ENCODE measurements at regions not wholly inside any gene's neighbourhood (a gene's known extent, or its start where the extent isn't known, plus 50 kb on each side); places are given as distances from the start of the nearest gene placed in this dataset.

DNA sequence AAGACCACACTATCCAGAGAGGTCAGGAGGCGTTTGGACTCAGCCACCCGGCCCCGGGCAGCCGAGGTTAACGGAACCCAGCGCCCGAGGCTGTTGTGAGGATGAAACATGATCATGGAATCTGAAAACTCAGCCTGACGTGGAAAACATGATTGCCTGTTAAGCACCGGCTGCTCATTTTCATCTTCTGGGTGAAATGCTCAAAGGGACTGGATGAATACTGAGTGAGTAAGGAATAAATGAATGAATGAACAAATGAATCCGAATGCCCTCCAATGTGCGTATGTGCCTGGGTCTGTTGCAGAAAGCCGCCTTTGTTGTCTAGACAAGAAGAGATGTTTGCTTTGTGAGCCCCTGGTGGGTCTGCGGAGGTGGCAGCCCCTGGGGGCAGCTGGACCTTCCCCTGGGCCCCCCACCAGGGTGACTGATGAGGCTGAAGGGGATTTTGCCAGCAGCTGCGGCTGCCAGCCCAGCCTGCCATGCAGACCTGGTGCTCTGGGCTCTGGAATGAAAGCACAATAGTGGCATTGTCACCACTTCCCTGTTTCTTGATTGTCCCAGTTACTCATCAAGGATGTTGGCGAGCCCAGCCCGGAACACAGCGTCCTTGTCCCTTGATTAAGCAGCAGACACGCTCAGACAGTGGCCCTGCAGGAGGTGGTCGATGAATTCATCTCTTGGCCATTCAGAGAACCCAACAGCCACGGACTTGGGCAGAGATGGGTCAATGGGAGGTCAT is 211.1 kb downstream of the ANKRD60 start:
- H3K27ac ChIP-seq (ENCODE audit: insufficient read depth, low read length, poor library complexity, severe bottlenecking) = no peak overlapping the region
- DNase-seq = no peak
- Mint-ChIP-seq H3K27me3 (peaks cover 22% of the 10 kb centered on the region), H3K27ac (no peak overlapping the region), H3K36me3 (no peaks in the 10 kb centered on the region), H3K4me1 (peaks cover 0 to 4% (median 2%) of the 10 kb centered on the region in 4 donors), H3K9me3 (peaks cover 0 to 2% (median 0%) of the 10 kb centered on the region in 7 donors), H3K4me3 (no peak overlapping the region)
- no peaks in the 10 kb centered on the region for H3K27me3 ChIP-seq (ENCODE audit: control insufficient read depth, insufficient read depth, low read length)
- H3K36me3 ChIP-seq (ENCODE audit: control insufficient read depth, insufficient read depth, low read length) = no peaks in the 10 kb centered on the region
- H3K9me3 ChIP-seq (ENCODE audit: control insufficient read depth in 2 of 2, low read length in 2 of 2) = no peaks in the 10 kb centered on the region
- H3K4me1 ChIP-seq (ENCODE audit: control insufficient read depth, insufficient read depth, low read length, poor library complexity, severe bottlenecking) = no peaks in the 10 kb centered on the region
- ATAC-seq (ENCODE audit: low read depth in 2 of 2) = no peak
- no peak overlapping the region for H3K4me3 ChIP-seq (ENCODE audit: low read depth, low read length)

DNA sequence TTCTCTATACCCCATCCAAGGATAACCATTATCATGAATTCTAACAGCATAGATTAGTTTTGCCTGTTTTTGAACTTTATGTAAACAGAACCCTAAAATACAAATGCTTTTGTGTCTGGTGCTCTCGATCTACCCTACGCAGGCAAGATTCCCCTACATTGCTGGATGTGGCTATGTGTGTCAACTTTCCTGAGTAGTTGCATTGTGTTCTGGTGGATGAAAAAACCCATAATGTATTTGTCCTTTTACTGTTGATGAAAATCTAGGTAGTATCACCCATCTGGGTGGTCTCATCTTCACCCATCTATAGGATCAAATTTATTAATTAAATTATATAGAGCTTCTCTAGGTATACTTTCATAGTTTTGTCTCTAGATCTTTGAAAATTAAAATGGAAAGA is 211.7 kb downstream of the ANKRD60 start:
- H3K4me3 ChIP-seq (ENCODE audit: low read depth, low read length) = no peak overlapping the region
- no peaks in the 10 kb centered on the region for H3K36me3 ChIP-seq (ENCODE audit: control insufficient read depth, insufficient read depth, low read length)
- no peaks in the 10 kb centered on the region for H3K27me3 ChIP-seq (ENCODE audit: control insufficient read depth, insufficient read depth, low read length)
- no peak for ATAC-seq (ENCODE audit: low read depth in 2 of 2)
- Mint-ChIP-seq H3K9me3 (peaks cover 0 to 2% (median 0%) of the 10 kb centered on the region in 7 donors), H3K27ac (no peak overlapping the region), H3K27me3 (peaks cover 22% of the 10 kb centered on the region), H3K4me3 (no peak overlapping the region), H3K4me1 (peaks cover 0 to 4% (median 2%) of the 10 kb centered on the region in 4 donors), H3K36me3 (no peaks in the 10 kb centered on the region)
- no peak for DNase-seq
- no peak overlapping the region for H3K27ac ChIP-seq (ENCODE audit: insufficient read depth, low read length, poor library complexity, severe bottlenecking)
- H3K9me3 ChIP-seq (ENCODE audit: control insufficient read depth in 2 of 2, low read length in 2 of 2) = no peaks in the 10 kb centered on the region
- no peaks in the 10 kb centered on the region for H3K4me1 ChIP-seq (ENCODE audit: control insufficient read depth, insufficient read depth, low read length, poor library complexity, severe bottlenecking)

DNA sequence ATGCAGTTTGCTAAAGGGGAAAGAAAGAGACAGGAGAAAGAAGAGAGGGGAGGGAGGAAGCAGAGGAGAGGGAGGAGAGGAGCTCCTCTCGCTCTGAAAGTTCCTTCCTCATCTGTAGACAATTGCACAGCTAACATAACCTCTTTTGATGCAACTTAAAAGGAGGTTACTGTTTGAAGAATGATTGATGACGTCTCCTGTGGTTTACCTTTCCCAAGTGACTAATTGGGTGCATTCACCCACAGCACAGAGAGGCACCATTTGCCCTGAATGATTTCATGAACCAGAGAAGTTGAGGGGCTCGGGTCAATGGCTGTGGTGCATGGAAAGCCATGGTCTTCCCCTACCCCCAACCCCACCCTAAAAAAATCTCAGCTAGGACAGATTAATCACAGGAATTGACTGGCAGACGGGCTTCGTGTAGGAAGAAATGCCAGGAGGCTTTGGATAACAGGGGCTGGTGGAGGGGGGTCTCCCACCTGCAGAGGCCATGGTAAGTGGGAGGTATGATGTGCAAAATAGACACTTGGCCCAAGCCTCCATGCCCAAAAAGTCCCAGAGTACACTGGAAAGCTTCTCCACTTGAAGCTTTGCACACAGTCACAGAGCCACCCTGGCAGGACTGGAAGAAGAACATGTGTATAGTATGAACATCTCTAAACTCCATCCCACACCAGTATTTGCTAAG is 213.7 kb downstream of the ANKRD60 start:
- ATAC-seq (ENCODE audit: low read depth in 2 of 2) = peak in 1 of 2 donors; percentile 47
- Histone ChIP-seq H3K27me3 (ENCODE audit: control insufficient read depth, insufficient read depth, low read length) (no peaks in the 10 kb centered on the region), H3K36me3 (ENCODE audit: control insufficient read depth, insufficient read depth, low read length) (no peaks in the 10 kb centered on the region), H3K4me1 (ENCODE audit: control insufficient read depth, insufficient read depth, low read length, poor library complexity, severe bottlenecking) (no peaks in the 10 kb centered on the region), H3K4me3 (ENCODE audit: low read depth, low read length) (no peak overlapping the region), H3K9me3 (ENCODE audit: control insufficient read depth in 2 of 2, low read length in 2 of 2) (no peaks in the 10 kb centered on the region), H3K27ac (ENCODE audit: insufficient read depth, low read length, poor library complexity, severe bottlenecking) (no peak overlapping the region)
- peaks cover 0 to 4% (median 2%) of the 10 kb centered on the region in 4 donors for H3K4me1 Mint-ChIP-seq
- peaks cover 0 to 1% (median 0%) of the 10 kb centered on the region in 7 donors for H3K9me3 Mint-ChIP-seq
- H3K27me3 Mint-ChIP-seq = peaks cover 14% of the 10 kb centered on the region
- no peak overlapping the region for H3K4me3 Mint-ChIP-seq
- no peaks in the 10 kb centered on the region for H3K36me3 Mint-ChIP-seq
- H3K27ac Mint-ChIP-seq = no peak overlapping the region
- peak in 2 of 3 donors; percentile 4 to 7 for DNase-seq

DNA sequence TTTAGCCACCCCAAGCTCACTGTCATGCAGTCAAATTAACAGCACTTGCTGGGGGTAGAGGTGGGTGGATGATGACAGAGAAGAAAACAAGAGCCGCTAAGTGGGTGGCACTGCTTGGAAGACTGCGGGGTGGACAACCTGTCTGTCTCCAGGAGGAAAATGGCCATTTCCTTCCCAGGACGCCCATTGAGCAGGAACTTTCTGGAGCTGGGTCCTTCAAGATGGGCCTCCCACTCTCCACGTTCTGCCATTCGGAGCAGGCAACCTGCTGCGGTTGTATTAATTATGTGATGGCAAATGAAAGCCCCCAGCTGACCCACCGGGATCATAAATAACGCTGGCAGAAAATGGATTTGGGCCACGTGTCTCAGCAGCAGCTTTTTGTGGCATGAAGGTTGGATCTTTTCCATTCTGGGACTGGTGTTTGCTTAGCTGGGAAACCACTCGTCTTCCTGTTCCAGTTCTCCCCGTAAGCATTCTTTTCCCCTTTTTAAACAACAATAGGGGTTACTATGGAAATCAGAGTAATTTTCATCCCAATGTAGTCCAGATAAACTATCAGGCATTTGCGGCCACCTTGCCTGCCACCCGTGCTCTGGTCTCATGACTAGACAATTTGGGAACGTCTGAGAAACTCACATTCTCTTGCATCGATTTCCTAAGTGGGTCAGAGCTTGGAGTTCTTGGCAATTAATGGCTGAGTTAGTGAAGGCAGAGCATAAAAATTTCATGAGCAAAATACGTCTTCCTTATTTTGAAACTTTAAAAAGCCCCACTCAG is 215.5 kb downstream of the ANKRD60 start:
- Mint-ChIP-seq H3K36me3 (no peaks in the 10 kb centered on the region), H3K27me3 (peaks cover 14% of the 10 kb centered on the region), H3K4me1 (peaks cover 0 to 4% (median 2%) of the 10 kb centered on the region in 4 donors), H3K4me3 (no peak overlapping the region), H3K9me3 (no peaks in the 10 kb centered on the region), H3K27ac (no peak overlapping the region)
- H3K4me1 ChIP-seq (ENCODE audit: control insufficient read depth, insufficient read depth, low read length, poor library complexity, severe bottlenecking) = no peaks in the 10 kb centered on the region
- DNase-seq = no peak
- no peak for ATAC-seq (ENCODE audit: low read depth in 2 of 2)
- H3K9me3 ChIP-seq (ENCODE audit: control insufficient read depth in 2 of 2, low read length in 2 of 2) = no peaks in the 10 kb centered on the region
- H3K36me3 ChIP-seq (ENCODE audit: control insufficient read depth, insufficient read depth, low read length) = no peaks in the 10 kb centered on the region
- no peak overlapping the region for H3K27ac ChIP-seq (ENCODE audit: insufficient read depth, low read length, poor library complexity, severe bottlenecking)
- no peaks in the 10 kb centered on the region for H3K27me3 ChIP-seq (ENCODE audit: control insufficient read depth, insufficient read depth, low read length)
- no peak overlapping the region for H3K4me3 ChIP-seq (ENCODE audit: low read depth, low read length)

GRCh38 chr20:58011947-58012610 is 216.4 kb downstream of the ANKRD60 start:
- no peak overlapping the region for H3K27ac Mint-ChIP-seq
- Histone ChIP-seq H3K9me3 (ENCODE audit: control insufficient read depth in 2 of 2, low read length in 2 of 2) (no peaks in the 10 kb centered on the region), H3K36me3 (ENCODE audit: control insufficient read depth, insufficient read depth, low read length) (no peaks in the 10 kb centered on the region), H3K27ac (ENCODE audit: insufficient read depth, low read length, poor library complexity, severe bottlenecking) (no peak overlapping the region), H3K4me3 (ENCODE audit: low read depth, low read length) (no peak overlapping the region), H3K4me1 (ENCODE audit: control insufficient read depth, insufficient read depth, low read length, poor library complexity, severe bottlenecking) (no peaks in the 10 kb centered on the region), H3K27me3 (ENCODE audit: control insufficient read depth, insufficient read depth, low read length) (no peaks in the 10 kb centered on the region)
- H3K4me3 Mint-ChIP-seq = no peak overlapping the region
- peaks cover 10% of the 10 kb centered on the region for H3K27me3 Mint-ChIP-seq
- DNase-seq (no peak), ATAC-seq (ENCODE audit: low read depth in 2 of 2) (no peak)
- no peaks in the 10 kb centered on the region for H3K9me3 Mint-ChIP-seq
- H3K4me1 Mint-ChIP-seq = peaks cover 0 to 4% (median 2%) of the 10 kb centered on the region in 4 donors
- H3K36me3 Mint-ChIP-seq = no peaks in the 10 kb centered on the region

DNA sequence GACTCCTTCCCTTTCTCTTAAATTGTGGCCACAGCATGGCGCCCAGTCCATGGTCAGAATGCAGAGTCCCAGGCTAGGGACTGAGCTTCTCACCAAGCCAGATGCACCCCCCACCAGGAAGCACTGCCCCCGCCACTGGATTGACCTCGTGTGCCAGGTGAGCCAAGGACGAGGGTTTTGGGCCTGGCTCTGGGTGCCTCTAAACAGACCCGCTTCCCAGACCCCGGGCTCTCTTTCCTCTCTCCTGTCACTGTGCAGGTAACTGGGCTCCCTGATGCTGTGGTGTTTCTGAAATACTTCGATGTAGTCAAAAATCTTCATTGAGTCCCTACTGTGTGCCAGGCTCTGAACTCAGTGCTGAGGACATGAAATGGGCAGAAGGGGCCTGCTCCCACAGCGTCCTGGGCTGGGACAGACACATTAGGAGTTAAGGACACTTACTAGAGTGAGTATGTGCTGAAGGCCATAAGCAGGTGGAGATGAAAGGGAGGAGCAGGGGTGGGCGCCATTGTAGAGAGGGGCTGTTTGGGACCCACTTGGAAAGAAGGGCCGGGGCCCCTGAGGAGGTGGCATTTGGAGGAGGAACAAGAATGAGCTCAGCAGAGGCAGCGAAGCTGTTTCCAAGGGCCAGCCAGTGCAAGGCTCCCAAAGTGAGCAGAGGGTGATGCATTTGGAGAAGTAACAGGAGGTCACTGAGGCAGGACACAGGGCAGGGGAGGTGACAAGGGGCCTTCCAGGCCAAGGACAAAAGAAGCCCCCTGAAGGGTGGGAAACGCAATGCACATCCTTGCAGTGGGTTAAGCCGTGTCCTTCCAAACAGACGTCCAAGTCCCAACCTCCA is 217.1 kb downstream of the ANKRD60 start:
- H3K27ac Mint-ChIP-seq = no peak overlapping the region
- no peaks in the 10 kb centered on the region for H3K36me3 Mint-ChIP-seq
- DNase-seq = no peak

GRCh38 chr20:58010666-58011065 is 217.8 kb downstream of the ANKRD60 start:
- Histone ChIP-seq H3K4me1 (ENCODE audit: control insufficient read depth, insufficient read depth, low read length, poor library complexity, severe bottlenecking) (no peaks in the 10 kb centered on the region), H3K27me3 (ENCODE audit: control insufficient read depth, insufficient read depth, low read length) (no peaks in the 10 kb centered on the region), H3K27ac (ENCODE audit: insufficient read depth, low read length, poor library complexity, severe bottlenecking) (no peak overlapping the region), H3K36me3 (ENCODE audit: control insufficient read depth, insufficient read depth, low read length) (no peaks in the 10 kb centered on the region), H3K4me3 (ENCODE audit: low read depth, low read length) (no peak overlapping the region), H3K9me3 (ENCODE audit: control insufficient read depth in 2 of 2, low read length in 2 of 2) (no peaks in the 10 kb centered on the region)
- H3K36me3 Mint-ChIP-seq = no peaks in the 10 kb centered on the region
- H3K27me3 Mint-ChIP-seq = peaks cover 4% of the 10 kb centered on the region
- peaks cover 0 to 4% (median 2%) of the 10 kb centered on the region in 4 donors for H3K4me1 Mint-ChIP-seq
- no peak overlapping the region for H3K27ac Mint-ChIP-seq
- H3K9me3 Mint-ChIP-seq = peaks cover 0 to 2% (median 0%) of the 10 kb centered on the region in 7 donors
- H3K4me3 Mint-ChIP-seq = no peak overlapping the region
- no peak for DNase-seq
- no peak for ATAC-seq (ENCODE audit: low read depth in 2 of 2)

More for the DNA sequence above, 217.1 kb downstream of the ANKRD60 start:
- Histone ChIP-seq H3K27ac (ENCODE audit: insufficient read depth, low read length, poor library complexity, severe bottlenecking) (no peak overlapping the region), H3K9me3 (ENCODE audit: control insufficient read depth in 2 of 2, low read length in 2 of 2) (no peaks in the 10 kb centered on the region), H3K4me1 (ENCODE audit: control insufficient read depth, insufficient read depth, low read length, poor library complexity, severe bottlenecking) (no peaks in the 10 kb centered on the region), H3K27me3 (ENCODE audit: control insufficient read depth, insufficient read depth, low read length) (no peaks in the 10 kb centered on the region), H3K4me3 (ENCODE audit: low read depth, low read length) (no peak overlapping the region), H3K36me3 (ENCODE audit: control insufficient read depth, insufficient read depth, low read length) (no peaks in the 10 kb centered on the region)
- Mint-ChIP-seq H3K4me1 (peaks cover 0 to 4% (median 2%) of the 10 kb centered on the region in 4 donors), H3K27me3 (peaks cover 5% of the 10 kb centered on the region), H3K4me3 (no peak overlapping the region), H3K9me3 (peaks cover 0 to 2% (median 0%) of the 10 kb centered on the region in 7 donors)
- no peak for ATAC-seq (ENCODE audit: low read depth in 2 of 2)

Measured in CD4-positive, CD25-positive, alpha-beta regulatory T cell (primary cell).